ENCODE measurements at regions not wholly inside any gene's neighbourhood (a gene's known extent, or its start where the extent isn't known, plus 50 kb on each side); places are given as distances from the start of the nearest gene placed in this dataset.
A peak's percentile ranks its signal among the peaks of the same experiment; 100 is the strongest.

GRCh38 chr15:31842532-31843195 lies 187.7 kb upstream of the CHRNA7 start:
- DNase-seq: no peak

GRCh38 chr15:31843426-31844055 lies 186.8 kb upstream of the CHRNA7 start:
- DNase-seq: no peak

GRCh38 chr15:31845791-31846190 lies 184.5 kb upstream of the CHRNA7 start:
- DNase-seq: no peak

DNA sequence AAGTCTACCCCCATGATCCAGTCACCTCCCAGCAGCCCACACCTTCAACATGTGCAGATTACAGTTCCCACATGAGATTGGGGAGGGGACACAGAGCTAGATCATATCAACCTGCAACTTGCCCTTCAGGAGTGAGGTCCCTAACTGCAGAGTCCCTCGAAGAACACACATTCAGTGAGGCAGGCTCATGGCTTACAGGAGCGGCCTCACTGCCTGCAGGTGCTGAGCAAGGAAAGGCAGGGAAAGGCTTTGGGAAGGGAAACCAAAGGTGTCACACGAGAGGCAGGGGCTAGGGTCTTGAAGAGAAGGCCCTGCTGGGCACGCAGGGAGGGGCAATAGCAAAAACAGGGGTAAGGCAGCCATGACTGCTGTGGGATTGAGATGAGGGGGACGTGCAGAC lies 182.4 kb upstream of the CHRNA7 start:
- no peak for DNase-seq

GRCh38 chr15:31848621-31849020 lies 181.7 kb upstream of the CHRNA7 start:
- no peak for DNase-seq

DNA sequence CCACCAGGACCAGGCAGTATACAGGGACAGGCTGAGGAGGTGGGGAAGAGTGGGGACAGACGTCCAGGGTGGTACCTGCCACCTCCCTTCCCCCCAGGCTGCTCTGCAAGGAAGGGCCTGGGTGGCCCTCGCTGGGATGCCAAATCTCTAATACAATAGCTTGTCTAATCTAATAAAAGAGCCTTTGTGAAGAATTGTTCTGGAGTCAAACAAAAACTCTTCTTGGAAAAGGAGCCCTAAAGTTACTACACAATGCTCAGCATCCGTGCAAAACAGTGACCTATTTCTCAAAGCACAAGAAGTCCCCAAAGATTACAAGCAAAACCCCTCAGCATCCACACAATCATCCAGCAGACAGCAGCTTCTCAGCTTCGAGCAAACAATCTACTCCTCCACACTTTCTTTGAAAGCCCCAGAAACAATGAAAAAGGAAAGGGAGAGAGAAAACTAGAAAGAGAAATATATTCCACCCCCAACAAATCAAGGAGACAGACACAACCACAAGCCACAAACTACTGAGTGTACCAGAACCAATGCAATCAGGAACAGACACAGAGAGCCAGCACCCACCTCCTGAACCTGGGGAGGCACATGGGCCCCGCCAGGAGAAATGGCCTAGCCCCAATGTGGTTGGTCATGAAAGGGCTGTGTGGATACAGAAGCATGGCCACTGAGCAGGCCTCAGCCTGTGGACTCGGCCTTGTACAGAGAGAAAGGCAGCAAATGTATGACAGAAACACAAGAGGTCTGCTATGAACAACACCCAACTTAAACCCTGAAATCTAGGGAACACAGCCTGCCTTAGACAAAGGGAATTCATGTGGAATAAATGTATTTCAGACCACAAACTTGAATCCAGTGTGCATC lies 177.1 kb upstream of the CHRNA7 start:
- no peak for DNase-seq

DNA sequence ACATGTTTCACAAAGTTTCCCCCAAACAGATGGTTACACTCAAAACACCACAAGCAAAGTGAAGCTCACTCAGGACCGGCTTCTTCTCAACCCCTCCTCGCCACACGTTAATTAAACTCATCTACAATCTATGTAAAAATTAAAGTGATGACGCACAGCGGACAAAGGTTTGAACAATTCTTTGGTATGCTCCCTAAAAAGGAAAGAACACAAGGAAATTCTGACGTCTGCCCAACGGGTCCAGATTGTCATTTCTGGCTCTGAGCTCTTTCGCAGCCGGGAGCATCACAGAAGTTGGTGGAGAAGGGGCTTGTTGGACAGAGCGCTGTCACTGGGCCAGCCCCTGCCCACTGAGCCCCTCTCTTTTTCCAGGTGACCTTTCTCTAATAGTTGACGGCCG lies 173.7 kb upstream of the CHRNA7 start:
- no peak for DNase-seq

- DNase-seq: peak; percentile 12
These were observed 173.1 kb upstream of the CHRNA7 start for GRCh38 chr15:31857194-31857593.

DNA sequence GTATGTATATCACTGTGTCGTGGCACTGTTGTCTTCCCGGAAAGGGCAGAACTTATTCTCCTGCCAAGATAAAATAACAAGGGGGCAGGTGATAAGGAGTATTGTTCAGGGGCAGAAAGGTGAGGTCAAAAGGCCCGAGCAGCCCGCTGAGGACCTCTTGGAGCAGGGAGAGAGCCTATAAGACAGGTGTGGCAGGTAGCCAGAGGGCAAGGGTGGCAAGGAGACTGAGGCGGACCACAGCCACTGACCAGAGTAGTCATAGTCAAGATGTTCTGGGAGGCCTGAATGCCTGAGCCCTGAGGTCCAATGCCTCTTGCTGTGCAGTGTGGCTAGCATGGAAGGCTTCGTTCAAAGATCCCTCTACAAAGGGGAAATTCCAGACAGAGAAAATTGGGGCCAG lies 172.3 kb upstream of the CHRNA7 start:
- no peak for DNase-seq

DNA sequence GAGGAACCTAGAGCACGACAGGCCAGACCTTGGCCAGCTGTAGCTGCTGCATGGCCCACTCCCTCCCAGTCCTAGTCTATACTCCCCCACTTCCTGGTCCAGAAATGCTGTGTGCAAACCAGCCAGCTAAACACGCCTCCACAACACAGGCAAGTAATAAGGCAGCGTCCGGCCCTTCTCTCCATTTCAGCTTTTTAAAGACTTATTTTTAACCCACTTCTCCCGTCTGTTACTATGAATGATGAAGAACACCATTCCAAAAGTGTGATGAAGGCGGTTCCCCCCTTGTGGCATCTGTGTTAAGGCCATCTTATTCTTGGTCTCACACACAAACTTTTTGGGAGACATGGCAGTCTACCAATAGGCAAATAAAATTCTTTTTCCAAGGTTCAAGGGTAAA lies 164.1 kb upstream of the CHRNA7 start:
- DNase-seq: peak; percentile 7

DNA sequence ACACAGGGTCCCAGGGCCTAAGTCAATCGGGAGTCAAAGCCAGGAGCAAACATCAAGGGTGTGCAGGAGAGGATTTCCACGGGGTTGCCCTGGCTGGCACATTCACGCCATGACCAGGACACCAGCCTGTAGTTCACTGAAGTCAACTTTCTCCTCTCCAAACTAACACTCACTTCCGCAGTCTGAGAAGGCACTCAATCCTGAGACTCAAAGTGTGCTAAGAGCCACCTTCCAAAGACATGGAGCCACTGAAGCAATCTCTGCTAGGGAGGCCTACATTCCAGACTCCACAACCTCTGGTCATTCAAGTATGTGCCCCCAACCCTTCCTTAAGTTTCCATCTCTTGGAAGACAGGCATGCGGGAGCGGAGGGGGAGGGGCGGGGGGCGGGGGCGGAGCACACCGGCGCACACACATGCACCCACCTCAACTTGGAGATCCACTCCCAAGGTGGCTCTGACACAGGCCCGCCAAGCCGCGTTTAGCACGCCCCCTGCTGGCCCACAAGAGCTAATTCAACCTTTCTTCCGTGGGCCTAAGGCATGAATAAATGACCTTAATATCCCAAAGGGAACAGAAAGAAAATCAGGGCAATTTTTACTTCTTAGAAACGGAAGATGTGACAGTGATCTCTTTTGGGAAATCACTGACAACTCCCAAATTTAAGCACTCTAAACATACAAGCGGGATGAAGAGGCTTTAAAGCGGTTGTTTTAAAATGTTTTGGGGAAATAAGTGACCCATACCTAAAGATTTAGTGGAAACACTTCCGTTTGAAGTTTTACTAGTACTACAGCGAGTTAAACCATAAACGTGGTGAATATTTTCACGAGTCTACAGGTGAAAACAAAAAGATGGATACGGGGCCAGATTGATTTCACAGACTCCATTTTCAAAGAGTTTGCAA lies 162.5 kb upstream of the CHRNA7 start:
- peak; percentile 80 for DNase-seq

- DNase-seq: peak; percentile 53
These were observed 160.5 kb upstream of the CHRNA7 start for GRCh38 chr15:31869686-31870307.

DNA sequence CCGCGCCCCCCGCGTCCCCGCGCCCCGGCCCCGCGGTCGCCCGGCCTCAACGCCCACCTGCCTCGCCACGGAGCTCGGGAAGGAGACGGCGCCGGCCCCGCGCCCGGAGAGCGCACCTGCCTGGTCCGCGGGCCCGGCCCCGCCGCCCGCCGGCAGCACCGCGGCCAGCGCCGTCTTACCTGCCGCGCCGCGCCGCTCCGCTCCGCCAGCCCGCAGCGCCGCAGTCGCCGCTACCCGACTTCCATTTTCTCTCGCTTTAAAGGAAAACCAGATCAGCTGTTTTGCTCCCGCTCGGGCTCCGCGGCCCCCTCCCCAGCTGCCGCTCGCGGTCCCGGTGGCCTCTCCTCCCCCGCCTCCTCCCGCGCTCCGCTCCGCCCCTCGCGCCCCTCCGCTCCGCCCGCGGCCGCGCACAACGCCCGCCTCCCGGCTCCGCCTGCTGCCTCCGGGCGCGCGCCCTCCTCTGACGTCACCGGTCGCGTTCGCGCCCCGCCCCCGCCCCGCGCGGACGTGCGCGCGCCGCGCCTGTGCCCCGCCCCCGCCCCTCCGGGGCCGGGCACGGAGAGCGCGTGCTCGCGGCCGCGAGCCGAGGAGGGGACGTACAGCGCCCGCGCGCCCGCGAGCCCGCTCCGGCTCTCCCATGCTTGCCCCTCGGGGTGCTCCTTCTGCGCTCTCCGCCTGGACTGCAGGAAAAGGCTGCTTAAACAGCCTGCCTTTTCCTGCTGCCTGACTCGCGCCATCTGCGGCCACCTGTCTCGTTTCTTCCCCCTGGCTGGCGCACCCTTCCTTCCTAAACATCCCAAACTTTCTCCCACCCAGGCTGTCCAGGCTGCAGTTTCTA lies 159.8 kb upstream of the CHRNA7 start, which contains the start of gene OTUD7A:
TSS of gene OTUD7A (minus strand) at position 346 of the 838 bp plus-strand sequence.
- DNase-seq: peak; percentile 95

GRCh38 chr15:31871166-31871886 lies 159.0 kb upstream of the CHRNA7 start:
- no peak for DNase-seq

GRCh38 chr15:31871887-31872281 lies 158.4 kb upstream of the CHRNA7 start:
- DNase-seq: no peak

DNA sequence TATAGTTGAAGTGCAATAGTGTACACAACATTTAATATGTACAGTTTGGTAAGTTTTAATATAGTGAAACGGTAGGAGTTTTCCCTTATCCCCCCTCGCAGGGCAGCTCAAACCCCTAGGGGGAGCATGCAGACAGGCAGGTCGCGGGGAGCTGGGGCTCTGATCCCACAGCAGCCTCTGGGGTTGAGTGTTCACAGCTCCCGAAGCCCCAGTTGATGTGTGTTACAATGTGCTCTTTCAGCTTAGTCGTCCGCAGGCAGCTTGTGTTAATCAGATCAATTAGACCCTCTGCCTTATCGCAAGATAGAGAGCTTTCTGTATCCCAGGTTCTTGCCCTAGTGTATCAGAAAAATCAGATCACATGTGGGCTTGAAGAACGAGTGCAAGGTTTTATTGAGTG lies 143.1 kb upstream of the CHRNA7 start:
- peak; percentile 93 for DNase-seq

GRCh38 chr15:31892513-31892912 lies 137.8 kb upstream of the CHRNA7 start:
- no peak for DNase-seq

- no peak for DNase-seq
These were observed 136.5 kb upstream of the CHRNA7 start for GRCh38 chr15:31893780-31894179.

DNA sequence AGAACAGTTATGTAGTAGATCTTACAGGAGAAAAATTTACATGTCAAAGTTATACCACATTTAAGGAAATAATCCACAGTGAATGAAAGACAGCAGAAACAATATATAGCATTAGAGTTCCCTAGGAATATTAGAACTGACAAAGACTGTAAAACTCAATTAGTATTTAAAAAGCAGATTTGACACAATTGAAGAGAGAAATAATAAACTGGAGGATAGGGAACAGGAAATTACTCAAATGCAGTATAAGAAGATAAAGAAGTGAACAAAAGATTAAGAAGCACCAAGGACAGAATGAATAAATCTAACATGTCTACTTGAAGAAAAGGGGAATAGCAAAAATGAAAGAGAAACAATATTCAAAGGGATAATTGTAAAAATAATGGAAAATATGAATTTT lies 132.6 kb upstream of the CHRNA7 start:
- DNase-seq: no peak

- DNase-seq: no peak
These were observed 128.8 kb upstream of the CHRNA7 start for GRCh38 chr15:31901501-31901900.

- peak; percentile 21 for DNase-seq
These were observed 125.3 kb upstream of the CHRNA7 start for GRCh38 chr15:31905054-31905453.

Data from NCI-H82 (cell line).